HUES64 (cell line): ENCODE measurements at regions not wholly inside any gene's neighbourhood (a gene's known extent, or its start where the extent isn't known, plus 50 kb on each side); places are given as distances from the start of the nearest gene placed in this dataset.

Experiments
- H3K27ac ChIP-seq: 2 replicates; pipeline ENCODE4 v1.7.0; 2013; ENCODE audit warnings: low read depth, low read length, inconsistent platforms
- H3K27me3 ChIP-seq: 2 replicates; pipeline ENCODE4 v1.6.1; 2013; ENCODE audit warnings: mild to moderate bottlenecking, low read length; ENCODE audit not compliant: insufficient read depth
- H3K36me3 ChIP-seq: 2 replicates; pipeline ENCODE4 v1.6.1; 2013; ENCODE audit warnings: mild to moderate bottlenecking, low read length; ENCODE audit not compliant: insufficient read depth
- H3K4me1 ChIP-seq: 2 replicates; pipeline ENCODE4 v1.6.1; 2013; ENCODE audit warnings: mild to moderate bottlenecking, low read length, moderate library complexity; ENCODE audit not compliant: insufficient read depth
- H3K4me3 ChIP-seq: 2 replicates; pipeline ENCODE4 v1.5.1; 2013; ENCODE audit warnings: mild to moderate bottlenecking, low read length, moderate library complexity
- H3K9ac ChIP-seq: 2 replicates; pipeline ENCODE4 v1.6.1; 2013; ENCODE audit warnings: mild to moderate bottlenecking, low read depth, low read length
- H3K9me3 ChIP-seq: 2 replicates; pipeline ENCODE4 v1.6.1; 2013; ENCODE audit warnings: low read depth, low read length; ENCODE audit not compliant: insufficient read depth
- whole genome bisulfite sequencing: fragments of 150-250, 120-280 bp; methylation state at CpG from one replicate; pipeline ENCODE4 v1.1.7; 2013; ENCODE audit warnings: missing lambda C conversion rate; 5-methylcytosine and 5-hydroxymethylcytosine counted together

DNA sequence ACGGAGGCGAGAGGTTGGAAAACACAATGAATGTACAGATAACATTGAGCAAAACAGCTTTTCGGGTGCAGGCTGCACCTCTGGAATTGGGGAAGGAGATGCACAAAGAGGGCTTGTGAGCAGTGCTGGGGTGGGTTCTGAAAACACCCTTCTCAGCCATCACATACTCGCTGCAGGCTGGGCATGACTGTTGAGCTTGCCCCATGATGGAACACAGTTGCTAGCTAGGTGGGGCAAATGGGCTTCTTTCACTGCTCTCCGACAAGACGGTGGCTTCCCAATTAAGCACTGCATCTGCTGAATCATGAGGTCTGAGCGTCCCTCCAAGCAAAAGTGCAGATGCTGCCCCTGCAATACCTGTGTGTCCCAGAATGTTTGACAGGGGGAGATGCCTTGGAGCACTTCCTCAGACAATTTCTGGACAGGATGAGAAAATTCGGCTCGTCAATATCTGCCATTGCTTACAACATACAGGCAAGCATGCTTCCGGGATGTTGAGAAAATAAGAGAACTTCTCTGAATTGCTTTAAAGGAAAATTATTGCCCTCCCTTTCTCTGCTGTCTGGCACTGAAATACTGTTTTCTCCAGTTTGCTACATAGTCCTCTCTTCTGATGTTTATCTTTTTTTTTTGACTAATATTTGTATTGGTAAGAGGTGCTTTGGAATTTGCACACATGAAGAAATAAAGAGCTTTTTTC is 77.3 kb upstream of the SH3BP4 start:
- H3K4me1 ChIP-seq: no peaks in the 10 kb centered on the region
- H3K9me3 ChIP-seq: no peaks in the 10 kb centered on the region; the same call in 1 of the 2 replicates
- no peak overlapping the region for H3K4me3 ChIP-seq
- WGBS: 94% methylated on average over 10 of the region's 10 CpGs
- no peaks in the 10 kb centered on the region for H3K36me3 ChIP-seq
- no peak overlapping the region for H3K27ac ChIP-seq
- no peak overlapping the region for H3K9ac ChIP-seq
- no peaks in the 10 kb centered on the region for H3K27me3 ChIP-seq

DNA sequence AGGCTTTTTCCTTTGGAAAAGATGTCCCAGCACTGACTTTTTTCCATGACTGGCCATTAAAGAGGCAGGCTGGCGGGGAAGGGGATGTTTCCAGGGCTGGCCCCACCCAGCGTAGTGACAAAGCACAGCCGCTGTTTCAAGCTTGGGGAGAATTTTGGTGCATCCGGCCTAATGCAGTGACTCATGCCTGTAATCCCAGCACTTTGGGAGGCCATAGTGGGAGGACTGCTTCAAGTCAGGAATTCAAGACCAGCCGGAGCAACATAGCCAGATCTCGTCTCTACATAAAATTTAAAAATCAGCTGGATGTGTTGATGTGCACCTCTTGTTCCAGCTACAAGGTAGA is 78.0 kb upstream of the SH3BP4 start:
- no peak overlapping the region for H3K9ac ChIP-seq
- no peaks in the 10 kb centered on the region; the same call in 1 of the 2 replicates for H3K9me3 ChIP-seq
- 92% methylated on average over 6 of the region's 6 CpGs for WGBS
- no peak overlapping the region for H3K4me3 ChIP-seq
- no peak overlapping the region for H3K27ac ChIP-seq
- no peaks in the 10 kb centered on the region for H3K27me3 ChIP-seq
- no peaks in the 10 kb centered on the region for H3K4me1 ChIP-seq
- H3K36me3 ChIP-seq: no peaks in the 10 kb centered on the region

- WGBS: 89% methylated on average over 14 of the region's 14 CpGs
- H3K27me3 ChIP-seq: no peaks in the 10 kb centered on the region
- H3K9ac ChIP-seq: no peak overlapping the region
- H3K27ac ChIP-seq: no peak overlapping the region
- H3K4me1 ChIP-seq: no peaks in the 10 kb centered on the region
- H3K9me3 ChIP-seq: no peaks in the 10 kb centered on the region; the same call in 1 of the 2 replicates
- no peaks in the 10 kb centered on the region for H3K36me3 ChIP-seq
- H3K4me3 ChIP-seq: no peak overlapping the region
These were observed 78.6 kb upstream of the SH3BP4 start for GRCh38 chr2:234873103-234873827.

GRCh38 chr2:234869969-234870368 is 81.8 kb upstream of the SH3BP4 start:
- Histone ChIP-seq H3K4me1 (no peaks in the 10 kb centered on the region), H3K27me3 (no peaks in the 10 kb centered on the region), H3K9ac (no peak overlapping the region), H3K4me3 (no peak overlapping the region), H3K27ac (no peak overlapping the region), H3K36me3 (no peaks in the 10 kb centered on the region), H3K9me3 (peaks cover 2% of the 10 kb centered on the region; the same call in 1 of the 2 replicates)
- 76% methylated on average over 3 of the region's 3 CpGs for WGBS

GRCh38 chr2:234869164-234869563 is 82.7 kb upstream of the SH3BP4 start:
- H3K9me3 ChIP-seq: peaks cover 3% of the 10 kb centered on the region; the same call in 1 of the 2 replicates
- 64% methylated on average over 2 of the region's 2 CpGs for WGBS
- no peaks in the 10 kb centered on the region for H3K4me1 ChIP-seq
- H3K36me3 ChIP-seq: no peaks in the 10 kb centered on the region
- H3K27ac ChIP-seq: no peak overlapping the region
- no peak overlapping the region for H3K9ac ChIP-seq
- no peak overlapping the region for H3K4me3 ChIP-seq
- H3K27me3 ChIP-seq: no peaks in the 10 kb centered on the region

- Histone ChIP-seq H3K9me3 (peaks cover 3% of the 10 kb centered on the region; the same call in 1 of the 2 replicates), H3K36me3 (no peaks in the 10 kb centered on the region), H3K4me3 (no peak overlapping the region), H3K4me1 (no peaks in the 10 kb centered on the region), H3K27me3 (no peaks in the 10 kb centered on the region), H3K9ac (no peak overlapping the region), H3K27ac (no peak overlapping the region)
- 99% methylated on average over 3 of the region's 3 CpGs for WGBS
These were observed 83.9 kb upstream of the SH3BP4 start for GRCh38 chr2:234867882-234868285.

- 98% methylated on average over 2 of the region's 2 CpGs for WGBS
- Histone ChIP-seq H3K27me3 (no peaks in the 10 kb centered on the region), H3K4me1 (no peaks in the 10 kb centered on the region)
These were observed 86.2 kb upstream of the SH3BP4 start for GRCh38 chr2:234865586-234865985.

GRCh38 chr2:234865040-234865439 is 86.8 kb upstream of the SH3BP4 start:
- H3K4me1 ChIP-seq: no peaks in the 10 kb centered on the region
- H3K9me3 ChIP-seq: peaks cover 3% of the 10 kb centered on the region; the same call in 1 of the 2 replicates
- H3K27me3 ChIP-seq: no peaks in the 10 kb centered on the region
- WGBS: 93% methylated on average over 5 of the region's 5 CpGs
- H3K36me3 ChIP-seq: no peaks in the 10 kb centered on the region
- no peak overlapping the region for H3K27ac ChIP-seq
- no peak overlapping the region for H3K4me3 ChIP-seq
- H3K9ac ChIP-seq: no peak overlapping the region

More at GRCh38 chr2:234865586-234865985, 86.2 kb upstream of the SH3BP4 start:
- peaks cover 3% of the 10 kb centered on the region; the same call in 1 of the 2 replicates for H3K9me3 ChIP-seq
- H3K27ac ChIP-seq: no peak overlapping the region
- no peak overlapping the region for H3K4me3 ChIP-seq
- H3K9ac ChIP-seq: no peak overlapping the region
- no peaks in the 10 kb centered on the region for H3K36me3 ChIP-seq

GRCh38 chr2:234864506-234864905 is 87.3 kb upstream of the SH3BP4 start:
- Histone ChIP-seq H3K9me3 (peaks cover 3% of the 10 kb centered on the region; the same call in 1 of the 2 replicates), H3K4me1 (no peaks in the 10 kb centered on the region), H3K27ac (no peak overlapping the region), H3K4me3 (no peak overlapping the region), H3K36me3 (no peaks in the 10 kb centered on the region), H3K9ac (no peak overlapping the region), H3K27me3 (no peaks in the 10 kb centered on the region)
- 83% methylated on average over 5 of the region's 5 CpGs for WGBS

GRCh38 chr2:234863043-234863934 is 88.5 kb upstream of the SH3BP4 start:
- no peaks in the 10 kb centered on the region for H3K36me3 ChIP-seq
- H3K27me3 ChIP-seq: no peaks in the 10 kb centered on the region
- no peak overlapping the region for H3K27ac ChIP-seq
- peaks cover 7% of the 10 kb centered on the region; the same call in 1 of the 2 replicates for H3K4me1 ChIP-seq
- no peak overlapping the region for H3K9ac ChIP-seq
- no peak overlapping the region for H3K4me3 ChIP-seq
- H3K9me3 ChIP-seq: peaks cover 3% of the 10 kb centered on the region; the same call in 1 of the 2 replicates
- WGBS: 84% methylated on average over 17 of the region's 17 CpGs
